ENCODE measurements at regions not wholly inside any gene's neighbourhood (a gene's known extent, or its start where the extent isn't known, plus 50 kb on each side); places are given as distances from the start of the nearest gene placed in this dataset.
A peak's percentile ranks its signal among the peaks of the same experiment; 100 is the strongest.

- DNase-seq (ENCODE audit: low read depth), result no peak
These were observed 252.4 kb upstream of the DAPK1 start for GRCh38 chr9:87245271-87245670.

GRCh38 chr9:87247097-87247496 lies 250.6 kb upstream of the DAPK1 start:
- DNase-seq (ENCODE audit: low read depth), result no peak

GRCh38 chr9:87249029-87249428 lies 248.6 kb upstream of the DAPK1 start:
- DNase-seq (ENCODE audit: low read depth), result no peak

GRCh38 chr9:87250205-87250604 lies 247.5 kb upstream of the DAPK1 start:
- DNase-seq (ENCODE audit: low read depth), result peak; percentile 11

- DNase-seq (ENCODE audit: low read depth), result no peak
These were observed 242.1 kb upstream of the DAPK1 start for GRCh38 chr9:87255431-87256155.

- peak; percentile 67 for DNase-seq (ENCODE audit: low read depth)
These were observed 240.7 kb upstream of the DAPK1 start for GRCh38 chr9:87256973-87257372.

- DNase-seq (ENCODE audit: low read depth), result no peak
These were observed 237.8 kb upstream of the DAPK1 start for GRCh38 chr9:87259543-87260518.

GRCh38 chr9:87263291-87263690 lies 234.4 kb upstream of the DAPK1 start:
- DNase-seq (ENCODE audit: low read depth), result no peak

- no peak for DNase-seq (ENCODE audit: low read depth)
These were observed 231.0 kb upstream of the DAPK1 start for GRCh38 chr9:87266697-87267096.

GRCh38 chr9:87267251-87268070 lies 230.2 kb upstream of the DAPK1 start:
- DNase-seq (ENCODE audit: low read depth), result peak; percentile 88

GRCh38 chr9:87269296-87270176 lies 228.1 kb upstream of the DAPK1 start:
- no peak for DNase-seq (ENCODE audit: low read depth)

- peak; percentile 96 for DNase-seq (ENCODE audit: low read depth)
These were observed 227.3 kb upstream of the DAPK1 start for GRCh38 chr9:87270221-87270847.

- no peak for DNase-seq (ENCODE audit: low read depth)
These were observed 226.8 kb upstream of the DAPK1 start for GRCh38 chr9:87270848-87271234.

GRCh38 chr9:87271696-87272477 lies 225.8 kb upstream of the DAPK1 start:
- DNase-seq (ENCODE audit: low read depth), result peak; percentile 42

- DNase-seq (ENCODE audit: low read depth), result no peak
These were observed 222.5 kb upstream of the DAPK1 start for GRCh38 chr9:87275047-87275725.

GRCh38 chr9:87276327-87276841 lies 221.3 kb upstream of the DAPK1 start:
- peak; percentile 92 for DNase-seq (ENCODE audit: low read depth)

- peak; percentile 90 for DNase-seq (ENCODE audit: low read depth)
These were observed 220.8 kb upstream of the DAPK1 start for GRCh38 chr9:87276851-87277261.

- DNase-seq (ENCODE audit: low read depth), result peak; percentile 67
These were observed 220.3 kb upstream of the DAPK1 start for GRCh38 chr9:87277346-87277745.
